ENCODE measurements at regions not wholly inside any gene's neighbourhood (a gene's known extent, or its start where the extent isn't known, plus 50 kb on each side); places are given as distances from the start of the nearest gene placed in this dataset.
"Not testable (repeated sequence)": the region's sequence is repeated elsewhere in the genome, so short reads cannot be mapped to it uniquely, and the experiment has no call there.

GRCh38 chr4:147289181-147289580 is 191.7 kb upstream of the EDNRA start:
- H3K27me3 Mint-ChIP-seq = no peaks in the 10 kb centered on the region
- H3K36me3 Mint-ChIP-seq = no peaks in the 10 kb centered on the region
- no peaks in the 10 kb centered on the region for H3K9me3 Mint-ChIP-seq
- no peak overlapping the region for H3K4me3 Mint-ChIP-seq
- H3K4me1 Mint-ChIP-seq = no peaks in the 10 kb centered on the region
- no peak for DNase-seq (ENCODE audit: low spot score in 2 of 2)
- no peak for ATAC-seq (ENCODE audit: low read depth)
- no peak overlapping the region for H3K27ac Mint-ChIP-seq

DNA sequence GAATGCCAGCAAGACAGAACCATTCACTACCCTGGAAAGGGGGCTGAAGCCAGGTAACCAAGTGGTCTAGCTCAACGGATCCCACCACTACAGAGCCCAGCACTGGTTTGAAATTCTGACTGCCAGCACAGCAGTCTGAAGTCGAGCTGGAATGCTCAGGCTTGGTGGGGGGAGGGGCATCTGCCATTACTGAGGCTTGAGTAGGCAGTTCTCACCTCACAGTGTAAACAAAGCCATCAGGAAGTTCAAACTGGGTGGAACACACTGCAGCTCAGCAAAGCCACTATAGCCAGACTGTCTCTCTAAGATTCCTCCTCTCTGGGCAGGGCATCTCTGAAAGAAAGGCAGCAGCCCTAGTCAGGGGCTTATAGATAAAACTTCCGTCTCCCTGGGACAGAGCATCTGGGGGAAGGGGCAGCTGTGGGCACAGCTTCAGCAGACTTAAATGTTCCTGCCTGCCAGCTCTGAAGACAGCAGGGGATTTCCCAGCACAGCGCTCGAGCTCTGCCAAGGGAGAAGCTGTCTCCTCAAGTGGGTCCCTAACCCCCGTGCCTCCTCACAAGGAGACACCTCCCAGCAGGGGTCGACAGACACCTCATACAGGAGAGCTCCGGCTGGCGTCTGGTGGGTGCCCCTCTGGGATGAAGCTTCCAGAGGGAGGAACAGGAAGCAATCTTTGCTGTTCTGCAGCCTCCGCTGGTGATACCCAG is 188.1 kb upstream of the EDNRA start:
- not testable (repeated sequence) for DNase-seq (ENCODE audit: low spot score in 2 of 2); H3K27ac Mint-ChIP-seq

DNA sequence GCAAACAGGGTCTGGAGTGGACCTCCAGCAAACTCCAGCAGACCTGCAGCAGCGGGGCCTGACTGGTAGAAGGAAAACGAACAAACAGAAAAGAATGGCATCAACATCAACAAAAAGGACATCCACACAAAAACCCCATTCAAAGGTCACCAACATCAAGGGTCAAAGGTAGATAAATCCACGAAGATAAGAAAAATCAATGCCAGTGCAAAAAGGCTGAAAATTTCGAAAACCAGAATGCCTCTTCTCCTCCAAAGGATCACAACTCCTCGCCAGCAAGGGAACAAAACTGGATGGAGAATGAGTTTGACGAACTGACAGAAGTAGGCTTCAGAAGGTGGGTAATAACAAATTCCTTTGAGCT is 187.6 kb upstream of the EDNRA start:
- not testable (repeated sequence) for H3K4me3 Mint-ChIP-seq; H3K4me1 Mint-ChIP-seq; H3K27ac Mint-ChIP-seq; H3K9me3 Mint-ChIP-seq; H3K27me3 Mint-ChIP-seq; H3K36me3 Mint-ChIP-seq; DNase-seq (ENCODE audit: low spot score in 2 of 2); ATAC-seq (ENCODE audit: low read depth)

More for the DNA sequence above, 188.1 kb upstream of the EDNRA start:
- H3K27me3 Mint-ChIP-seq; H3K4me3 Mint-ChIP-seq; H3K36me3 Mint-ChIP-seq; ATAC-seq (ENCODE audit: low read depth); H3K4me1 Mint-ChIP-seq; H3K9me3 Mint-ChIP-seq: not testable (repeated sequence)

DNA sequence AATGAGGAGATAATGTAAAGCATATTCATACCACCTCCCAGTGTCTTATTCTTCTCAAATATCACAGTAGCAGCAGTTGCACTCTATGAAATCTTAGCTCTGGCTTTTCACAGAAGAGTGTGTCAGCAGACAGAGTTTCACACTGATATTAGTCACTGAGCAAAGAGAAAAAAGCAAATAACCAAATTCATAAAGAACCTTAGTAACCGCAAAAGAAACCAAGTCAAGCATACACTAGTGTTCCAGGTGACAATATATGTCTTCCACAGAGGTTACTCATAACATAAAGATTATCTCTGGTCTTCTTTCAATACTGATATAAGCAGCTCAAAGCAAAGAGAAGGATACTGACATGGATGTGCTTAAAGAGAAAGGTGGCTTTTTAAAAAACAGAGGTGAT is 181.7 kb upstream of the EDNRA start:
- no peaks in the 10 kb centered on the region for H3K36me3 Mint-ChIP-seq
- no peak for ATAC-seq (ENCODE audit: low read depth)
- no peaks in the 10 kb centered on the region for H3K27me3 Mint-ChIP-seq
- H3K27ac Mint-ChIP-seq = no peak overlapping the region
- H3K4me1 Mint-ChIP-seq = no peaks in the 10 kb centered on the region
- H3K9me3 Mint-ChIP-seq = peaks cover 9% of the 10 kb centered on the region
- no peak for DNase-seq (ENCODE audit: low spot score in 2 of 2)
- no peak overlapping the region for H3K4me3 Mint-ChIP-seq

- no peaks in the 10 kb centered on the region for H3K27me3 Mint-ChIP-seq
- ATAC-seq (ENCODE audit: low read depth) = no peak
- DNase-seq (ENCODE audit: low spot score in 2 of 2) = no peak
- no peak overlapping the region for H3K4me3 Mint-ChIP-seq
- no peaks in the 10 kb centered on the region for H3K4me1 Mint-ChIP-seq
- H3K27ac Mint-ChIP-seq = no peak overlapping the region
- no peaks in the 10 kb centered on the region for H3K36me3 Mint-ChIP-seq
- no peaks in the 10 kb centered on the region for H3K9me3 Mint-ChIP-seq
Observed at GRCh38 chr4:147303174-147303872, 177.6 kb upstream of the EDNRA start.

DNA sequence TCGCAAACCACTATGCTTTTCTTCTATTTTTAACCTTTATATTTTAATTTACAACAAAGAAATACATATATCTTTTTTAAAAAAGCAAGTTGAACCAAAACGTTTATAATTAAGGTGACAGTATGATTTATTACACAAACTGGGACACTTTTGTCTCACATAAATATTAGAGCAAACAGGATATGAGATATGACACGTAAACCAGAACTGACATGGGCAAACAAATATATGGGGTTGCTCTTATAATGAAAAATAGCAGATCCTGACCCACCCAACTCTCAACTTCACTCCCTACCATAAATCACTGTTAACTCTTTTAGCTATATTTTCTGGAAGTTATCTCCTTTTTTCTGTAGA is 177.0 kb upstream of the EDNRA start:
- Mint-ChIP-seq H3K27me3 (no peaks in the 10 kb centered on the region), H3K9me3 (no peaks in the 10 kb centered on the region), H3K4me3 (no peak overlapping the region), H3K36me3 (no peaks in the 10 kb centered on the region), H3K27ac (no peak overlapping the region), H3K4me1 (no peaks in the 10 kb centered on the region)
- no peak for ATAC-seq (ENCODE audit: low read depth)
- no peak for DNase-seq (ENCODE audit: low spot score in 2 of 2)

- no peak for DNase-seq (ENCODE audit: low spot score in 2 of 2)
- no peaks in the 10 kb centered on the region for H3K4me1 Mint-ChIP-seq
- no peaks in the 10 kb centered on the region for H3K27me3 Mint-ChIP-seq
- H3K4me3 Mint-ChIP-seq = no peak overlapping the region
- H3K36me3 Mint-ChIP-seq = no peaks in the 10 kb centered on the region
- H3K27ac Mint-ChIP-seq = no peak overlapping the region
- no peaks in the 10 kb centered on the region for H3K9me3 Mint-ChIP-seq
- ATAC-seq (ENCODE audit: low read depth) = no peak
Observed at GRCh38 chr4:147307896-147308674, 172.8 kb upstream of the EDNRA start.

DNA sequence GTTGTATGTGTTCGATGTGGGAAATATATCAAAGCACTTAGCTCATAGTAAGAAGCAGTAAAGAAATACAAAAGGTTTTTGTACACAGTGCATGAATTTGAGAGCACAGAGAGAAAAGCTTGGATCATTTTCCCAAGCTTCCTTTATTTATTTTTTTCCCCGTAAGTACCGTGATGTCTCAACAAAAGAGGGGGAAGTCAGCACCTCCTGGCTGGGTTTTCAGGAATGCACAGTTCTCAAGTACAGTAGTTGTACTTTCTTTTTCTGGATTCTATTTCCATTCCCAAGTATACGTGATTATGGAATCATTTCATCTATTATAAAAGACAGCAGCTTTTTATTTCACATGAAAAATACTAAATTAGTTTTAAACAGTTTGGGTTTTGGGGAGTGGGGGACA is 171.5 kb upstream of the EDNRA start:
- H3K9me3 Mint-ChIP-seq = no peaks in the 10 kb centered on the region
- no peaks in the 10 kb centered on the region for H3K36me3 Mint-ChIP-seq
- H3K4me3 Mint-ChIP-seq = no peak overlapping the region
- ATAC-seq (ENCODE audit: low read depth) (no peak), DNase-seq (ENCODE audit: low spot score in 2 of 2) (no peak)
- H3K27ac Mint-ChIP-seq = no peak overlapping the region
- no peaks in the 10 kb centered on the region for H3K4me1 Mint-ChIP-seq
- H3K27me3 Mint-ChIP-seq = no peaks in the 10 kb centered on the region

DNA sequence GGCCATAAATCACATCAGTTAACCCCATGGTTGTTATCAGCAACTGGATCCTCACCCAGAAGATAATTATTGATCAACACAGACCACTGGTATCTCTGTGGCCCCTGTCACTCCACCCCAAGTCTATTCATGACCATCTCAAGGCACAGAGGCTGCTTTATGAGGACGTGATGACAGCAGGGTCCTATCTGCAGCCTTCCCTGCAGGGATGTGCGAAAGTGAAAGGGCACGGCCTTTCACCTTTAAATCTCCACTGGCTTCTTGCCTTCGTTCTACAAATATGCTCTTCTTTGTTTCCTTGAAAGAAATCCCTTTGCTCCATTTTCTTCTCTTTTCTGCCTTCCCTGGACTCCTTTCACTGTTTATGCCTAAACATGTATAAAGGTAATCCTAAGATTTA is 170.6 kb upstream of the EDNRA start:
- no peak overlapping the region for H3K27ac Mint-ChIP-seq
- no peaks in the 10 kb centered on the region for H3K27me3 Mint-ChIP-seq
- no peaks in the 10 kb centered on the region for H3K9me3 Mint-ChIP-seq
- DNase-seq (ENCODE audit: low spot score in 2 of 2) = no peak
- no peaks in the 10 kb centered on the region for H3K4me1 Mint-ChIP-seq
- no peak overlapping the region for H3K4me3 Mint-ChIP-seq
- no peak for ATAC-seq (ENCODE audit: low read depth)
- H3K36me3 Mint-ChIP-seq = no peaks in the 10 kb centered on the region

DNA sequence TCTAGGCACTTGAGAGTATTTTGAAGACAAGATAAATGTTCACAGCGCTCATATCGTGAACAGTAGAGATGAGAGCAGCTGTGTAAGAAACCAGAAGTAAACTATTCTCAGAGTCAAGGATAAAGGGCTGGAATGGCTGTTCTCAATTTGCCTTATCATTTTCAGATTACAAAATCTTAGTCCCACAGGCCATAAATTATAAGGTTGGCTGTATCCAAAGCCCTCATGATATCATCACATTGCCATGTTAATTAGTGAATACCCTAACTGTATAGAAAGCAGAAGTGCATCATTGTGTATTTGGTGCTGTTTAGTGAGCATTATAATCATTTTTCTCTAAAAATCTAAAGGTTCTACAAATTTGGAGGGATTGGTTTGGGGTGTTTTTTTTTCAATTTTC is 168.9 kb upstream of the EDNRA start:
- Mint-ChIP-seq H3K27me3 (no peaks in the 10 kb centered on the region), H3K4me1 (no peaks in the 10 kb centered on the region), H3K36me3 (no peaks in the 10 kb centered on the region), H3K27ac (no peak overlapping the region), H3K4me3 (no peak overlapping the region), H3K9me3 (no peaks in the 10 kb centered on the region)
- no peak for ATAC-seq (ENCODE audit: low read depth)
- DNase-seq (ENCODE audit: low spot score in 2 of 2) = no peak

DNA sequence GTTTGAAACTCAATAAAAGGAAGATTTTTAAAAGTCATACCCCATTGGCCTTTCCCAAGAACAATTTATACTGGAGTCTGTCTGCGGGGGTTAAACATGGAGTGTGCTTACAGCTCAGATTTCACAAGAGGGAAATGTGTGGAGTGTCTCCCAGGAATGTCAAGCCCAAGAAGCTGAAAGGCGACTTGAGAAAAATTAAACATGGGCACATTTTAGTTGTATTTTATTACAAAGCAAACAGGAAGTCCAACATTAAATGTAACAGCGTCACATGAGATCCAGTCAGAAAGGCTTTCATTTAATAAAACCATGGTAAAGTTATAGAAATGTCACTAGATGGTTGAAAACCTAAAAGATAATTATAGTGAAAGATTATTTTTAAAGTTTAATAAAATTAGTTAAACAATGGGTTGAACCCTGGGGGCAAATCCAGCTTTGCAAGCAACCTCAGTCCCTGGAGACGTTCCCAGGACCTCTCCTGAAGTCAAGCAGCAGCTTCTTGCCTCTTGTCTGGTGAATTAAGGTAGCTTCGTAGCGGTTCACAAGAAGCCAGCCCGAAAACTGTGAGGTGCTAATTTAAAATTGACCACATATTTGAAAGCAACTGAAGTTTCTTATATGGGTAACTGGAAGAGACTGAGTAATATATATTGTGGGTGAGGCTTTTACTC is 168.4 kb upstream of the EDNRA start:
- Mint-ChIP-seq H3K27me3 (no peaks in the 10 kb centered on the region), H3K4me3 (no peak overlapping the region), H3K27ac (no peak overlapping the region), H3K4me1 (no peaks in the 10 kb centered on the region), H3K36me3 (no peaks in the 10 kb centered on the region), H3K9me3 (no peaks in the 10 kb centered on the region)
- DNase-seq (ENCODE audit: low spot score in 2 of 2) = no peak
- no peak for ATAC-seq (ENCODE audit: low read depth)

GRCh38 chr4:147313108-147313507 is 167.8 kb upstream of the EDNRA start:
- Mint-ChIP-seq H3K27me3 (no peaks in the 10 kb centered on the region), H3K9me3 (no peaks in the 10 kb centered on the region), H3K4me3 (no peak overlapping the region), H3K27ac (no peak overlapping the region), H3K36me3 (no peaks in the 10 kb centered on the region), H3K4me1 (no peaks in the 10 kb centered on the region)
- ATAC-seq (ENCODE audit: low read depth) (no peak), DNase-seq (ENCODE audit: low spot score in 2 of 2) (no peak)

- Mint-ChIP-seq H3K27me3 (no peaks in the 10 kb centered on the region), H3K4me3 (no peak overlapping the region), H3K9me3 (peaks cover 1% of the 10 kb centered on the region), H3K36me3 (no peaks in the 10 kb centered on the region), H3K27ac (no peak overlapping the region), H3K4me1 (no peaks in the 10 kb centered on the region)
- no peak for ATAC-seq (ENCODE audit: low read depth)
- DNase-seq (ENCODE audit: low spot score in 2 of 2) = no peak
Observed at GRCh38 chr4:147318586-147318985, 162.3 kb upstream of the EDNRA start.

GRCh38 chr4:147325571-147325981 is 155.3 kb upstream of the EDNRA start:
- H3K27ac Mint-ChIP-seq = no peak overlapping the region
- DNase-seq (ENCODE audit: low spot score in 2 of 2) = no peak
- H3K4me1 Mint-ChIP-seq = no peaks in the 10 kb centered on the region
- H3K36me3 Mint-ChIP-seq = no peaks in the 10 kb centered on the region
- peaks cover 1% of the 10 kb centered on the region for H3K9me3 Mint-ChIP-seq
- no peaks in the 10 kb centered on the region for H3K27me3 Mint-ChIP-seq
- no peak overlapping the region for H3K4me3 Mint-ChIP-seq
- ATAC-seq (ENCODE audit: low read depth) = no peak

Data from memory B cell (primary cell).